HFFc6 (cell line): ENCODE measurements at regions not wholly inside any gene's neighbourhood (a gene's known extent, or its start where the extent isn't known, plus 50 kb on each side); places are given as distances from the start of the nearest gene placed in this dataset.
"Not testable (repeated sequence)": the region's sequence is repeated elsewhere in the genome, so short reads cannot be mapped to it uniquely, and the experiment has no call there.

Experiments
- DNase-seq: peaks from one replicate; pipeline ENCODE4 v3.0.0-alpha.2; 2018
- H3K27ac Mint-ChIP-seq: 2 replicates; pipeline ENCODE4 v1.8.0; 2020; ENCODE audit warnings: mild to moderate bottlenecking, mixed read lengths
- H3K27me3 Mint-ChIP-seq: 2 replicates; pipeline ENCODE4 v1.8.0; 2021; ENCODE audit warnings: mild to moderate bottlenecking, moderate library complexity, mixed read lengths; ENCODE audit not compliant: insufficient read depth
- H3K36me3 Mint-ChIP-seq: 2 replicates; pipeline ENCODE4 v1.8.0; 2021; ENCODE audit warnings: low read depth, mixed read lengths
- H3K4me1 Mint-ChIP-seq: 2 replicates; pipeline ENCODE4 v1.8.0; 2020; ENCODE audit warnings: low read depth, mixed read lengths
- H3K4me3 Mint-ChIP-seq: 2 replicates; pipeline ENCODE4 v1.8.0; 2020; ENCODE audit warnings: mild to moderate bottlenecking, moderate library complexity, mixed read lengths
- H3K9me3 Mint-ChIP-seq: 2 replicates; pipeline ENCODE4 v1.8.0; 2020; ENCODE audit warnings: mild to moderate bottlenecking, mixed read lengths
- CTCF ChIP-seq: fragments of 200-600 bp; sonication (generic); IDR thresholded peaks from 2 replicates; pipeline ENCODE4 v1.5.0; 2021; ENCODE audit warnings: antibody characterized with exemption, mild to moderate bottlenecking

- H3K9me3 Mint-ChIP-seq: no peaks in the 10 kb centered on the region; the same call in 1 of the 2 replicates
- no peak for TF ChIP-seq CTCF
- H3K27me3 Mint-ChIP-seq: peaks cover 2% of the 10 kb centered on the region; the same call in 1 of the 2 replicates
- no peak overlapping the region for H3K4me3 Mint-ChIP-seq
- no peak overlapping the region for H3K27ac Mint-ChIP-seq
- no peak for DNase-seq
- H3K4me1 Mint-ChIP-seq: no peaks in the 10 kb centered on the region
- peaks cover 26% of the 10 kb centered on the region for H3K36me3 Mint-ChIP-seq
Observed at GRCh38 chr7:79749856-79750255, 296.4 kb upstream of the MAGI2 start.

GRCh38 chr7:79741684-79742083 lies 288.2 kb upstream of the MAGI2 start:
- Mint-ChIP-seq H3K9me3 (peaks cover 7% of the 10 kb centered on the region; the same call in 1 of the 2 replicates), H3K36me3 (0 out of 2 replicates have a peak, but pooled peaks cover 6% of the 10 kb centered on the region), H3K4me3 (no peak overlapping the region), H3K4me1 (no peaks in the 10 kb centered on the region; the same call in 1 of the 2 replicates), H3K27ac (no peak overlapping the region), H3K27me3 (no peaks in the 10 kb centered on the region; the same call in 1 of the 2 replicates)
- DNase-seq: no peak
- peak; percentile 76 for TF ChIP-seq CTCF

GRCh38 chr7:79740076-79740475 lies 286.6 kb upstream of the MAGI2 start:
- DNase-seq: no peak
- Mint-ChIP-seq H3K27me3 (no peaks in the 10 kb centered on the region; the same call in 1 of the 2 replicates), H3K9me3 (peaks cover 7% of the 10 kb centered on the region; the same call in 1 of the 2 replicates), H3K4me3 (no peak overlapping the region), H3K27ac (no peak overlapping the region), H3K36me3 (0 out of 2 replicates have a peak, but pooled peaks cover 6% of the 10 kb centered on the region), H3K4me1 (no peaks in the 10 kb centered on the region; the same call in 1 of the 2 replicates)
- TF ChIP-seq CTCF: no peak

GRCh38 chr7:79739036-79739709 lies 285.7 kb upstream of the MAGI2 start:
- not testable (repeated sequence) for H3K4me1 Mint-ChIP-seq, H3K4me3 Mint-ChIP-seq, DNase-seq, H3K9me3 Mint-ChIP-seq, H3K36me3 Mint-ChIP-seq, H3K27me3 Mint-ChIP-seq, H3K27ac Mint-ChIP-seq

- H3K27ac Mint-ChIP-seq: no peak overlapping the region
- peaks cover 11% of the 10 kb centered on the region for H3K4me1 Mint-ChIP-seq
- H3K36me3 Mint-ChIP-seq: peaks cover 34% of the 10 kb centered on the region
- no peaks in the 10 kb centered on the region; the same call in 1 of the 2 replicates for H3K27me3 Mint-ChIP-seq
- no peak for TF ChIP-seq CTCF
- no peak for DNase-seq
- no peak overlapping the region for H3K4me3 Mint-ChIP-seq
- H3K9me3 Mint-ChIP-seq: peaks cover 26% of the 10 kb centered on the region
Observed at GRCh38 chr7:79736418-79736817, 283.0 kb upstream of the MAGI2 start.

- Mint-ChIP-seq H3K27me3 (no peaks in the 10 kb centered on the region), H3K4me3 (no peak overlapping the region)
Observed at GRCh38 chr7:79735012-79735411, 281.5 kb upstream of the MAGI2 start.

More at GRCh38 chr7:79735012-79735411, 281.5 kb upstream of the MAGI2 start:
- no peak for TF ChIP-seq CTCF
- Mint-ChIP-seq H3K36me3 (peaks cover 33% of the 10 kb centered on the region), H3K27ac (no peak overlapping the region), H3K4me1 (peaks cover 11% of the 10 kb centered on the region), H3K9me3 (peaks cover 26% of the 10 kb centered on the region)
- DNase-seq: no peak
